ENCODE measurements at regions not wholly inside any gene's neighbourhood (a gene's known extent, or its start where the extent isn't known, plus 50 kb on each side); places are given as distances from the start of the nearest gene placed in this dataset.
A peak's percentile ranks its signal among the peaks of the same experiment; 100 is the strongest.

DNA sequence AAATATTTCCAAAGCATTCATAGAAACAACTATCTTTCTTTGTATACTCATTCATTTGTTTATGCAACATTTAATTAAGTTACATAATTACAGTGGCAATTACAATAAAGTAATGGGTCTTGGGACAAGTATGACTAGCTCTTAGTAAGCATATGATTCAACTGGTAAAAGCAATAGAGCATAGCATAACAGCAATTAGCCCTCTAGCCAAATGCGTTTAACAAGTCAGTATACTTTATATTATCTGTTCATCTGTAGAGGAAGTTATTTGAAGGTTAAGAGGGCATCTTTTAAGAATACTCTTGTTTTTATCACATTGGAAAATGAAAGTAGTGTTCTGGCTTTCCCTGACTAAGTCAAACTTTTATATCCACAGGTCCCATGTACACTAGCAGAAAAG, 198.1 kb upstream of the UGT8 start:
- no peak overlapping the region for H3K27ac ChIP-seq (ENCODE audit: low read depth in 1 of 2, low read length in 1 of 2)
- ATAC-seq (ENCODE audit: insufficient read depth, low FRiP score) (no peak), DNase-seq (no peak)
- H3K9ac ChIP-seq (ENCODE audit: insufficient read depth in 1 of 2, low read length in 2 of 2) = no peak overlapping the region
- no peaks in the 10 kb centered on the region for H3K9me3 ChIP-seq (ENCODE audit: control insufficient read depth in 4 of 4, insufficient read depth in 3 of 4, low read length in 3 of 4)
- TF ChIP-seq, protein P1, sequence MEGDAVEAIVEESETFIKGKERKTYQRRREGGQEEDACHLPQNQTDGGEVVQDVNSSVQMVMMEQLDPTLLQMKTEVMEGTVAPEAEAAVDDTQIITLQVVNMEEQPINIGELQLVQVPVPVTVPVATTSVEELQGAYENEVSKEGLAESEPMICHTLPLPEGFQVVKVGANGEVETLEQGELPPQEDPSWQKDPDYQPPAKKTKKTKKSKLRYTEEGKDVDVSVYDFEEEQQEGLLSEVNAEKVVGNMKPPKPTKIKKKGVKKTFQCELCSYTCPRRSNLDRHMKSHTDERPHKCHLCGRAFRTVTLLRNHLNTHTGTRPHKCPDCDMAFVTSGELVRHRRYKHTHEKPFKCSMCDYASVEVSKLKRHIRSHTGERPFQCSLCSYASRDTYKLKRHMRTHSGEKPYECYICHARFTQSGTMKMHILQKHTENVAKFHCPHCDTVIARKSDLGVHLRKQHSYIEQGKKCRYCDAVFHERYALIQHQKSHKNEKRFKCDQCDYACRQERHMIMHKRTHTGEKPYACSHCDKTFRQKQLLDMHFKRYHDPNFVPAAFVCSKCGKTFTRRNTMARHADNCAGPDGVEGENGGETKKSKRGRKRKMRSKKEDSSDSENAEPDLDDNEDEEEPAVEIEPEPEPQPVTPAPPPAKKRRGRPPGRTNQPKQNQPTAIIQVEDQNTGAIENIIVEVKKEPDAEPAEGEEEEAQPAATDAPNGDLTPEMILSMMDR (IDR thresholded peaks at IDR 0.05; ENCODE audit: control extremely low read depth, extremely low read depth) = no peak
- H3K27me3 ChIP-seq (ENCODE audit: control insufficient read depth in 3 of 3, insufficient read depth in 3 of 3, low read length in 2 of 3) = no peaks in the 10 kb centered on the region
- H3K4me3 ChIP-seq = no peak overlapping the region
- 41 to 49% methylated on average over 1 of the region's 1 CpG for WGBS, 2 donors
- no peaks in the 10 kb centered on the region for H3K36me3 ChIP-seq (ENCODE audit: control insufficient read depth in 4 of 4, insufficient read depth in 4 of 4, low read length in 4 of 4)
- H3K4me1 ChIP-seq (ENCODE audit: control insufficient read depth in 5 of 5, insufficient read depth in 5 of 5, low read length in 5 of 5) = peaks cover 0 to 6% (median 0%) of the 10 kb centered on the region in 5 donors

DNA sequence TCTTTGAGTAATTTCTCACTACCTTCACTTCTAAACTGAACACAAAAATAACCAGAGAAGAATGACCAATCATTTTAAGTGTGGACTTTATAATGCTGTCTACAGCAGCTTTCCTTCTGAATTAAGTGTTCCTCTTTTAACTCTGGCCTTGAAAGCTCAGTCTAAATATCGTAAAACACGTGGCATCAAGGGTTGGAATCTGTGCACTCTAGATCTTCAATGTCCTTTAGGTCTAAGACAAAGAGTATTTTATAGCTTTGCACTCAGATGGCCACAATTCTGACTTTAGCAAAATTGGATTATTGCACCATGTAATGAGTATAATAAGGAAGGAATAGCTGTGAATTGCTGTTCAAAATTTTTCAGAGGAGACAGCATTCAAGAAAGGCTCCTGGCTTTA, 197.1 kb upstream of the UGT8 start:
- no peaks in the 10 kb centered on the region for H3K36me3 ChIP-seq (ENCODE audit: control insufficient read depth in 4 of 4, insufficient read depth in 4 of 4, low read length in 4 of 4)
- 73 to 83% methylated on average over 2 of the region's 2 CpGs for WGBS, 2 donors
- H3K9me3 ChIP-seq (ENCODE audit: control insufficient read depth in 4 of 4, insufficient read depth in 3 of 4, low read length in 3 of 4) = no peaks in the 10 kb centered on the region
- DNase-seq (no peak), ATAC-seq (ENCODE audit: insufficient read depth, low FRiP score) (no peak)
- H3K27me3 ChIP-seq (ENCODE audit: control insufficient read depth in 3 of 3, insufficient read depth in 3 of 3, low read length in 2 of 3) = no peaks in the 10 kb centered on the region
- TF ChIP-seq, protein P1 (IDR thresholded peaks at IDR 0.05; ENCODE audit: control extremely low read depth, extremely low read depth) = no peak
- H3K4me3 ChIP-seq = no peak overlapping the region
- peaks cover 0 to 6% (median 0%) of the 10 kb centered on the region in 5 donors for H3K4me1 ChIP-seq (ENCODE audit: control insufficient read depth in 5 of 5, insufficient read depth in 5 of 5, low read length in 5 of 5)
- H3K9ac ChIP-seq (ENCODE audit: insufficient read depth in 1 of 2, low read length in 2 of 2) = no peak overlapping the region
- no peak overlapping the region for H3K27ac ChIP-seq (ENCODE audit: low read depth in 1 of 2, low read length in 1 of 2)

DNA sequence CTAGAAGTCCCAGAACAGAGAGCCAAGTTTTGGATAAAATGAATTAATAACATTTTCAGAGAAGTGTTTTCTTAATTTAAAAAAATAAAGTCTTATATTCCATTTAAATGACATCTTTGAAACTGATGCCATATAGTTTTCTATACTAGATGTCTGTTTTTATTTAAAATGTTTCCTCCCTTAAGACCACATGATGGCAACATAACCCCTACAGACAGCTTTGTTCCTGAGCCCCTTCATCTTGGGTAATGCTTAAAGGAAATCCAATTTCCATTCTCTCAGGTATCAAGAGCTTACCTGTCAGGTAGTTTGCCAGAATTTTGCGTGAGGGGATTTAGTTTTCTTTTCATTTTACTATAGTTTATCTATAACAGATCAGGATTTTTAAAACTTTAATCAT, 181.4 kb upstream of the UGT8 start:
- H3K27ac ChIP-seq (ENCODE audit: low read depth in 1 of 2, low read length in 1 of 2) = no peak overlapping the region
- DNase-seq (peak in 2 of 3 donors; percentile 14 to 26), ATAC-seq (ENCODE audit: insufficient read depth, low FRiP score) (no peak)
- no peaks in the 10 kb centered on the region for H3K36me3 ChIP-seq (ENCODE audit: control insufficient read depth in 4 of 4, insufficient read depth in 4 of 4, low read length in 4 of 4)
- H3K9ac ChIP-seq (ENCODE audit: insufficient read depth in 1 of 2, low read length in 2 of 2) = no peak overlapping the region
- TF ChIP-seq, protein P1 (IDR thresholded peaks at IDR 0.05; ENCODE audit: control extremely low read depth, extremely low read depth) = no peak
- H3K4me1 ChIP-seq (ENCODE audit: control insufficient read depth in 5 of 5, insufficient read depth in 5 of 5, low read length in 5 of 5) = no peaks in the 10 kb centered on the region
- H3K27me3 ChIP-seq (ENCODE audit: control insufficient read depth in 3 of 3, insufficient read depth in 3 of 3, low read length in 2 of 3) = no peaks in the 10 kb centered on the region
- H3K4me3 ChIP-seq = no peak overlapping the region
- WGBS, 2 donors = 44 to 46% methylated on average over 1 of the region's 1 CpG
- peaks cover 0 to 2% (median 0%) of the 10 kb centered on the region in 4 donors for H3K9me3 ChIP-seq (ENCODE audit: control insufficient read depth in 4 of 4, insufficient read depth in 3 of 4, low read length in 3 of 4)

DNA sequence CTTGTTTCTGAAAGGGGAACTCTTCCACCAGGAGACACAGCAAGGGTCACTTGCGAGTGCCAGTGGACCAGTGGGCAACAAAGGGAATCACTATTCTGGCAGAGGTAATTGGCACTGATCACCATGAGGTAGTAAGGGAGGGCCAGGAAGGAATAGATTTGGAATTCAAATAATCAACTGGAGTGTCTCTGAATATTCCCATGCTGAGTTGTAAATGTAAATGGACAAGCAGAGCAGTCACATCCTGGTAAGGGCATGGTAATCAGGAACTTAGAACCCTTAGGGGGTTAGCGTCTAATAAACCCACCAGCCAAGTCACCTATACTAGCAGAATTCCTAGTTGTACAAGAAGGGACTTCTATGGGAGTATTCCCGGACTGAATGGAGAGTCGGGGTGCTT, 178.5 kb upstream of the UGT8 start:
- no peak overlapping the region for H3K9ac ChIP-seq (ENCODE audit: insufficient read depth in 1 of 2, low read length in 2 of 2)
- H3K27me3 ChIP-seq (ENCODE audit: control insufficient read depth in 3 of 3, insufficient read depth in 3 of 3, low read length in 2 of 3) = no peaks in the 10 kb centered on the region
- H3K36me3 ChIP-seq (ENCODE audit: control insufficient read depth in 4 of 4, insufficient read depth in 4 of 4, low read length in 4 of 4) = no peaks in the 10 kb centered on the region
- H3K4me3 ChIP-seq = no peak overlapping the region
- DNase-seq (no peak), ATAC-seq (ENCODE audit: insufficient read depth, low FRiP score) (no peak)
- no peak overlapping the region for H3K27ac ChIP-seq (ENCODE audit: low read depth in 1 of 2, low read length in 1 of 2)
- WGBS, 2 donors = 78 to 89% methylated on average over 4 of the region's 4 CpGs
- TF ChIP-seq, protein P1 (IDR thresholded peaks at IDR 0.05; ENCODE audit: control extremely low read depth, extremely low read depth) = no peak
- no peaks in the 10 kb centered on the region for H3K4me1 ChIP-seq (ENCODE audit: control insufficient read depth in 5 of 5, insufficient read depth in 5 of 5, low read length in 5 of 5)
- peaks cover 0 to 2% (median 0%) of the 10 kb centered on the region in 4 donors for H3K9me3 ChIP-seq (ENCODE audit: control insufficient read depth in 4 of 4, insufficient read depth in 3 of 4, low read length in 3 of 4)

Measured in lung (tissue), 11 donors.